SU-DHL-6 (cell line): ENCODE measurements at regions not wholly inside any gene's neighbourhood (a gene's known extent, or its start where the extent isn't known, plus 50 kb on each side); places are given as distances from the start of the nearest gene placed in this dataset.

Experiments used
- EZH2phosphoT487 ChIP-seq: fragments of 200-600 bp; sonication (generic), shearing (Covaris generic); conservative IDR thresholded peaks from 2 replicates; pipeline ENCODE4 v1.6.1; 2018; ENCODE audit warnings: mild to moderate bottlenecking, antibody characterized with exemption, low read length, moderate library complexity, mixed read lengths
- TF ChIP-seq, protein P1 (sequence below): fragments of 200-600 bp; sonication (generic); IDR thresholded peaks from one replicate; pipeline ENCODE4 v1.5.1; 2017; ENCODE audit warnings: antibody characterized with exemption, mild to moderate bottlenecking, low read length, moderate library complexity; ENCODE audit not compliant: insufficient read depth, poor library complexity, severe bottlenecking

DNA sequence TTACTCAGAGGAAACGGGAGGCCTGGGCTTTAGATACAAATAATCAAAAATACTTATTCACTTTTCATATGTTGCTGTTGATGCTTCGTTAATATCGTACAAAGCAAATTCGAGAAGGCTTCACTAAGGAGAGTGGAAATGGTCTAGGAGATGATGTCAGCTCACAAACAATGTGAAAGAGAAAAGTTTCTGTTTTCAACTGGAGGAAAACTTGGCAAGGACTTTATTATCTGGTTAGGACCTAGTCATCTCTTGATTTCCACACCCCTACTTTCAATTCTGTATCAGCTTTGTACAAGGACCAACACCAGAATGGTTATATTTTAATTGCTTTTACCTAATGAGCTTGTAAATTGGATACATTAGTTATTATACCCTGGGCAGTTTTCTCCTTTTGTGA, 88.0 kb downstream of the SLC10A2 start:
- TF ChIP-seq, protein P1, sequence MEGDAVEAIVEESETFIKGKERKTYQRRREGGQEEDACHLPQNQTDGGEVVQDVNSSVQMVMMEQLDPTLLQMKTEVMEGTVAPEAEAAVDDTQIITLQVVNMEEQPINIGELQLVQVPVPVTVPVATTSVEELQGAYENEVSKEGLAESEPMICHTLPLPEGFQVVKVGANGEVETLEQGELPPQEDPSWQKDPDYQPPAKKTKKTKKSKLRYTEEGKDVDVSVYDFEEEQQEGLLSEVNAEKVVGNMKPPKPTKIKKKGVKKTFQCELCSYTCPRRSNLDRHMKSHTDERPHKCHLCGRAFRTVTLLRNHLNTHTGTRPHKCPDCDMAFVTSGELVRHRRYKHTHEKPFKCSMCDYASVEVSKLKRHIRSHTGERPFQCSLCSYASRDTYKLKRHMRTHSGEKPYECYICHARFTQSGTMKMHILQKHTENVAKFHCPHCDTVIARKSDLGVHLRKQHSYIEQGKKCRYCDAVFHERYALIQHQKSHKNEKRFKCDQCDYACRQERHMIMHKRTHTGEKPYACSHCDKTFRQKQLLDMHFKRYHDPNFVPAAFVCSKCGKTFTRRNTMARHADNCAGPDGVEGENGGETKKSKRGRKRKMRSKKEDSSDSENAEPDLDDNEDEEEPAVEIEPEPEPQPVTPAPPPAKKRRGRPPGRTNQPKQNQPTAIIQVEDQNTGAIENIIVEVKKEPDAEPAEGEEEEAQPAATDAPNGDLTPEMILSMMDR: no peak
- TF ChIP-seq EZH2phosphoT487: no peak
